MM.1S (cell line): ENCODE measurements at regions not wholly inside any gene's neighbourhood (a gene's known extent, or its start where the extent isn't known, plus 50 kb on each side); places are given as distances from the start of the nearest gene placed in this dataset.

Experiments used
- DNase-seq: peaks from one replicate; pipeline ENCODE4 v3.0.0-alpha.2; 2015
- H2AFZ ChIP-seq: fragments of 300-600 bp; sonication (generic); 2 replicates; pipeline ENCODE4 v1.6.0; 2016; ENCODE audit warnings: antibody characterized with exemption, low read length
- H3F3A ChIP-seq: fragments of 300-600 bp; sonication (generic); 2 replicates; pipeline ENCODE4 v1.6.1; 2016; ENCODE audit warnings: mild to moderate bottlenecking, antibody characterized with exemption, low read length, moderate library complexity, mixed read lengths; ENCODE audit not compliant: insufficient read depth
- H3K27ac ChIP-seq: fragments of 300-600 bp; sonication (generic); 2 replicates; pipeline ENCODE4 v1.5.1; 2016; ENCODE audit warnings: mild to moderate bottlenecking, low read length
- H3K27me3 ChIP-seq: fragments of 300-600 bp; sonication (generic); replicated peaks from 2 replicates; pipeline ENCODE4 v1.6.0; 2016; ENCODE audit warnings: low read length; ENCODE audit not compliant: insufficient read depth
- H3K36me3 ChIP-seq: fragments of 300-600 bp; sonication (generic); replicated peaks from 2 replicates; pipeline ENCODE4 v1.6.1; 2016; ENCODE audit warnings: mild to moderate bottlenecking, low read length, mixed read lengths; ENCODE audit not compliant: insufficient read depth
- H3K4me1 ChIP-seq: fragments of 300-600 bp; sonication (generic); 2 replicates; pipeline ENCODE4 v1.6.1; 2016; ENCODE audit warnings: low read length, mixed read lengths
- H3K4me2 ChIP-seq: fragments of 300-600 bp; sonication (generic); 2 replicates; pipeline ENCODE4 v1.6.0; 2016; ENCODE audit warnings: low read depth, low read length
- H3K4me3 ChIP-seq: fragments of 300-600 bp; sonication (generic); 2 replicates; pipeline ENCODE4 v1.5.1; 2016; ENCODE audit warnings: low read length, mixed read lengths
- H3K79me2 ChIP-seq: fragments of 300-600 bp; sonication (generic); 2 replicates; pipeline ENCODE4 v1.6.1; 2016; ENCODE audit warnings: mixed run types, low read length, mixed read lengths
- H3K9ac ChIP-seq: fragments of 300-600 bp; sonication (generic); 2 replicates; pipeline ENCODE4 v1.6.1; 2016; ENCODE audit warnings: low read length, mixed read lengths
- H3K9me2 ChIP-seq: fragments of 300-600 bp; sonication (generic); replicated peaks from 2 replicates; pipeline ENCODE4 v1.6.1; 2016; ENCODE audit warnings: mild to moderate bottlenecking, low read length, mixed read lengths; ENCODE audit not compliant: insufficient read depth
- H3K9me3 ChIP-seq: fragments of 300-600 bp; sonication (generic); replicated peaks from 2 replicates; pipeline ENCODE4 v1.6.1; 2016; ENCODE audit warnings: mild to moderate bottlenecking, low read length, mixed read lengths; ENCODE audit not compliant: insufficient read depth
- H4K20me1 ChIP-seq: fragments of 300-600 bp; sonication (generic); 2 replicates; pipeline ENCODE4 v1.6.1; 2016; ENCODE audit warnings: mild to moderate bottlenecking, low read length, moderate library complexity, mixed read lengths; ENCODE audit not compliant: insufficient read depth
- EZH2 ChIP-seq: fragments of 300-600 bp; sonication (generic); optimal IDR thresholded peaks from 2 replicates; pipeline ENCODE3; 2017; ENCODE audit warnings: low read depth, mild to moderate bottlenecking, antibody characterized with exemption, low read length, mixed read lengths
- EZH2phosphoT487 ChIP-seq: fragments of 300-600 bp; sonication (generic); IDR thresholded peaks from 2 replicates; pipeline ENCODE4 v1.6.1; 2018; ENCODE audit warnings: antibody characterized with exemption, low read length
- TF ChIP-seq, protein P1 (sequence below): fragments of 300-600 bp; sonication (generic); IDR thresholded peaks from 2 replicates; pipeline ENCODE4 v1.5.1; 2016; ENCODE audit warnings: antibody characterized with exemption, low read length, mixed read lengths

DNA sequence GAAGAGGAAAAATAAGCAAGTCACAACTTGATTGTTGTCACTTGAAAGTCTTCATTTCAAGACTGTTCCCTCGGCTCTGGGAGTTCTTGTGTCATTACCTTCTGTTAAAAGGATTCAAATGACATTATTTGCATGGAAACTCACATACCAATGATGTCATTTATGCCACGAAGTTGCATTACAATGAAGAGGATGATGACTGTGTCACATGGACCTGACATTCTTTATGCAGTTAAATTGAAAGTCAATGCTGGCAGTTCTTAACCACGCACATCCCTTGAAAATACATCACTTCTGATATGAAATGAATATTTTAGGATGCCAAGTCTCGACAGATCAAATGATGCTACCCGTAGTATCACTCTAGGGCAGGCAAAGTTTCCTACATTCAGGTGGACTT is 1069.5 kb downstream of the VRK1 start:
- Histone ChIP-seq H3K9me2 (no peaks in the 10 kb centered on the region), H3K36me3 (no peaks in the 10 kb centered on the region), H3K27me3 (no peaks in the 10 kb centered on the region), H3K9me3 (no peaks in the 10 kb centered on the region), H4K20me1 (no peaks in the 10 kb centered on the region), H3K4me2 (no peak overlapping the region), H3K27ac (no peak overlapping the region), H3K9ac (no peak overlapping the region), H3F3A (no peaks in the 10 kb centered on the region), H3K79me2 (no peaks in the 10 kb centered on the region), H3K4me1 (no peaks in the 10 kb centered on the region), H3K4me3 (no peak overlapping the region), H2AFZ (no peak overlapping the region)
- no peak for TF ChIP-seq EZH2
- no peak for TF ChIP-seq EZH2phosphoT487
- TF ChIP-seq, protein P1, sequence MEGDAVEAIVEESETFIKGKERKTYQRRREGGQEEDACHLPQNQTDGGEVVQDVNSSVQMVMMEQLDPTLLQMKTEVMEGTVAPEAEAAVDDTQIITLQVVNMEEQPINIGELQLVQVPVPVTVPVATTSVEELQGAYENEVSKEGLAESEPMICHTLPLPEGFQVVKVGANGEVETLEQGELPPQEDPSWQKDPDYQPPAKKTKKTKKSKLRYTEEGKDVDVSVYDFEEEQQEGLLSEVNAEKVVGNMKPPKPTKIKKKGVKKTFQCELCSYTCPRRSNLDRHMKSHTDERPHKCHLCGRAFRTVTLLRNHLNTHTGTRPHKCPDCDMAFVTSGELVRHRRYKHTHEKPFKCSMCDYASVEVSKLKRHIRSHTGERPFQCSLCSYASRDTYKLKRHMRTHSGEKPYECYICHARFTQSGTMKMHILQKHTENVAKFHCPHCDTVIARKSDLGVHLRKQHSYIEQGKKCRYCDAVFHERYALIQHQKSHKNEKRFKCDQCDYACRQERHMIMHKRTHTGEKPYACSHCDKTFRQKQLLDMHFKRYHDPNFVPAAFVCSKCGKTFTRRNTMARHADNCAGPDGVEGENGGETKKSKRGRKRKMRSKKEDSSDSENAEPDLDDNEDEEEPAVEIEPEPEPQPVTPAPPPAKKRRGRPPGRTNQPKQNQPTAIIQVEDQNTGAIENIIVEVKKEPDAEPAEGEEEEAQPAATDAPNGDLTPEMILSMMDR, result no peak
- DNase-seq, result no peak

DNA sequence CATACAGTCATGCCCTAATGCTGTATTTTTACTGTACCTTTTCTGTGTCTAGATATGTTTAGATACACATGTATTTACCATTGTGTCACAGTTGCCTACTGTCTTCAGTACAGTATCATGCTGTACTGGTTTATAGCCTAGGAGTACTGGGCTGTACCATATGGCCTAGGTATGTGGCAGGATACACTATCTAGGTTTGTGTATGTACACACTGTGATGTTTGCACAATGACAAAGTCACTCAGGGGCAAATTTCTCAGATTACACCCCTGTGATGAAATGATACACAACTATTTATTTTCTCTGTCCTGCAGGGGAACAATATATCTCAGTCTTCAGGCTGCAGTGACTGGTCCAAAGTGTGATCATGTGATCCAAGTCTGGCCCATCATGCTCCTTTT is 1076.1 kb downstream of the VRK1 start:
- Histone ChIP-seq H4K20me1 (no peaks in the 10 kb centered on the region), H3K9ac (no peak overlapping the region), H2AFZ (no peak overlapping the region), H3K9me2 (no peaks in the 10 kb centered on the region), H3K4me2 (no peak overlapping the region), H3K4me1 (no peaks in the 10 kb centered on the region), H3K79me2 (no peaks in the 10 kb centered on the region), H3K27ac (no peak overlapping the region), H3K9me3 (no peaks in the 10 kb centered on the region), H3F3A (no peaks in the 10 kb centered on the region), H3K36me3 (no peaks in the 10 kb centered on the region), H3K27me3 (no peaks in the 10 kb centered on the region), H3K4me3 (no peak overlapping the region)
- no peak for TF ChIP-seq EZH2
- TF ChIP-seq EZH2phosphoT487, result no peak
- DNase-seq, result no peak

DNA sequence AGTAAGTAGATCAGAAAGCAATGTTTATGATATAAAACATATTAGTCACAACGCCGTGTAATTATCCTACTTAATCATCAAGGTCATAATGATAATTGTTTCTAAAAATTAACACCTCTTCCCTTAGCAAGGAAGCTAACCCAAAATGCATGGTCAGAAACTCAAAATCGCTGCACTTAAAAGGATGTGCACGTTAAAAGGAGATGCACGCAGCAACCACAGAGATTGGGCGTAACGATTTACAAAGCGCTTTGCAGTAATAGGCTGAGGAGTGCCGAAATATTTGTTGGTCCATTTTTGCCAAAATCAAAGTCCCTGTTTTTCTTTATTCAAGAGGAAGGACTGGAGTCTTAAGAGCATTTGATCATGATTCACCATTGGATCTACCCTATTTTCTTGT is 1077.2 kb downstream of the VRK1 start:
- H3K36me3 ChIP-seq, result no peaks in the 10 kb centered on the region
- no peaks in the 10 kb centered on the region for H4K20me1 ChIP-seq
- H3K9ac ChIP-seq, result no peak overlapping the region
- no peak overlapping the region for H2AFZ ChIP-seq
- no peak for TF ChIP-seq EZH2phosphoT487
- TF ChIP-seq, protein P1, result no peak
- no peak for TF ChIP-seq EZH2
- no peaks in the 10 kb centered on the region for H3K4me1 ChIP-seq
- no peak overlapping the region for H3K4me3 ChIP-seq
- H3F3A ChIP-seq, result no peaks in the 10 kb centered on the region
- H3K79me2 ChIP-seq, result no peaks in the 10 kb centered on the region
- no peak overlapping the region for H3K4me2 ChIP-seq
- no peaks in the 10 kb centered on the region for H3K27me3 ChIP-seq
- H3K9me2 ChIP-seq, result no peaks in the 10 kb centered on the region
- no peaks in the 10 kb centered on the region for H3K9me3 ChIP-seq
- H3K27ac ChIP-seq, result no peak overlapping the region
- no peak for DNase-seq

DNA sequence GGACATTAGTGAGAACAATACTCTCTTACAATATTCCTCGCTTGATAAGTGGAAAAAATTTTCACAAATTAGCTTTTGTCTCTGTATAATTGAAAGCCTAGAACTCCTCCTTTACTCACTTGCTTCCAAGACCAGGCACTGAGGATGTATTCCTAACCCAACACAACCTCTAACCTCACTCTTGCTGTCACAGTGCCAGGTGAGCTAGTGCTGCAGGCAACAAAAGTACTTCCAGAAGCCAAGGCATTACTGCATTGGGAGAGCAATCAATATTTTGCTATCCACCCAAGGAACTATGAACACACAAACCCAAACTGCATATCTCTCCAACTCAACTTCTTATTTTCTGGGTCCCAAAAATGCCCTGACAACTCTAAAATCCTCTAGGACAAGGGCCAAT is 1081.0 kb downstream of the VRK1 start:
- no peaks in the 10 kb centered on the region for H3K9me2 ChIP-seq
- H3F3A ChIP-seq, result no peaks in the 10 kb centered on the region
- TF ChIP-seq EZH2phosphoT487 (no peak), EZH2 (no peak)
- TF ChIP-seq, protein P1, result no peak
- H3K4me1 ChIP-seq, result no peaks in the 10 kb centered on the region
- no peaks in the 10 kb centered on the region for H3K27me3 ChIP-seq
- H3K36me3 ChIP-seq, result no peaks in the 10 kb centered on the region
- H2AFZ ChIP-seq, result no peak overlapping the region
- no peak for DNase-seq
- H3K4me3 ChIP-seq, result no peak overlapping the region
- no peaks in the 10 kb centered on the region for H4K20me1 ChIP-seq
- no peak overlapping the region for H3K27ac ChIP-seq
- no peaks in the 10 kb centered on the region for H3K79me2 ChIP-seq
- no peaks in the 10 kb centered on the region for H3K9me3 ChIP-seq
- no peak overlapping the region for H3K9ac ChIP-seq
- H3K4me2 ChIP-seq, result no peak overlapping the region
